BE2C (cell line): ENCODE measurements at regions not wholly inside any gene's neighbourhood (a gene's known extent, or its start where the extent isn't known, plus 50 kb on each side); places are given as distances from the start of the nearest gene placed in this dataset.

Experiments
- DNase-seq: peaks from one replicate; pipeline ENCODE4 v3.0.0-alpha.2; 2020
- H3K27me3 ChIP-seq: fragments of 250-450 bp; sonication (Bioruptor Pico); 2 replicates; pipeline ENCODE4 v1.5.1; 2020; ENCODE audit warnings: mild to moderate bottlenecking
- H3K36me3 ChIP-seq: fragments of 250-450 bp; sonication (Bioruptor Pico); 2 replicates; pipeline ENCODE4 v1.5.1; 2020; ENCODE audit warnings: mild to moderate bottlenecking
- H3K4me1 ChIP-seq: fragments of 250-450 bp; sonication (Bioruptor Pico); 2 replicates; pipeline ENCODE4 v1.5.1; 2020
- H3K4me3 ChIP-seq: 2 replicates; pipeline ENCODE4 v1.5.1; 2011; ENCODE audit warnings: low read depth, low read length
- H3K9me3 ChIP-seq: fragments of 250-450 bp; sonication (Bioruptor Pico); 2 replicates; pipeline ENCODE4 v1.5.1; 2020
- TF ChIP-seq, protein P1 (sequence below): IDR thresholded peaks from 2 replicates; pipeline ENCODE4 v1.5.1; 2012; ENCODE audit warnings: mild to moderate bottlenecking, low read depth, low read length

DNA sequence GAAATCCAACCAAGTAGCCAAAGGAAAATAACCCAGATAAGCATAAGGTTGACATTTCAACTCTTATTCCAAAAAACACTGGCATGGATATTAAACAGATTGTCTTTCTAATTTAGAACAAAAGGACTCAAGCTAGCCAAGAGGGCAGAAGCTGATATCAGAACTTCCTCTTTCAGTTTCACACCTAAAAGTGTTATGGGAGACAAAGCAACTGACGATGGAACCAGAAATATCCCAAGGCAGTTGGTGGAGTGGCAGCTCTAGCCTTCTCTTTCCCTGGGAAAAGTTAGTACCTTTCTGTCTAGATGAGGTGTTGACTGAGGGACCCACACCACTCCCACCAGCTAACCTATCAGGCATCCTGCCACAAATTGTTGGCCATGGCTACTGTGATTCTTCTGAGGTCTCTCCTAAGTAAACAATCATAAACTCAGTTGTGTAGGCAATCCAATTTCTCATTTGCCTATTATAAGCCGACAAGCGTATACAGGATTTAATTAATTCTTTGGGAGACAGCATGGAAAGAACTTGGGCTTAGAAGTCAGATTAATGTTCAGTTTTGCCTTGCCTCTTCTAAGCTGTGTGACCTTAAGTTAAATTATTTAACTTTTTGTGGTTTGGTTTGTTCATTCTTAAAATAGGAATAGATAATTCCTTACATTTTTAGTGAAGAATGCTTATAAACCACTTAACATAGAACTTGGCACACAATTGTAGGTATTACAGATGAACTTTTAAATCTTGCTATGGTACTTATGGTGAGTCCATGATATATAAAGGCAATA lies 110.9 kb upstream of the ADAMTSL1 start:
- H3K9me3 ChIP-seq = no peaks in the 10 kb centered on the region
- no peak for DNase-seq
- no peaks in the 10 kb centered on the region for H3K4me1 ChIP-seq
- no peaks in the 10 kb centered on the region for H3K36me3 ChIP-seq
- no peaks in the 10 kb centered on the region for H3K27me3 ChIP-seq
- TF ChIP-seq, protein P1, sequence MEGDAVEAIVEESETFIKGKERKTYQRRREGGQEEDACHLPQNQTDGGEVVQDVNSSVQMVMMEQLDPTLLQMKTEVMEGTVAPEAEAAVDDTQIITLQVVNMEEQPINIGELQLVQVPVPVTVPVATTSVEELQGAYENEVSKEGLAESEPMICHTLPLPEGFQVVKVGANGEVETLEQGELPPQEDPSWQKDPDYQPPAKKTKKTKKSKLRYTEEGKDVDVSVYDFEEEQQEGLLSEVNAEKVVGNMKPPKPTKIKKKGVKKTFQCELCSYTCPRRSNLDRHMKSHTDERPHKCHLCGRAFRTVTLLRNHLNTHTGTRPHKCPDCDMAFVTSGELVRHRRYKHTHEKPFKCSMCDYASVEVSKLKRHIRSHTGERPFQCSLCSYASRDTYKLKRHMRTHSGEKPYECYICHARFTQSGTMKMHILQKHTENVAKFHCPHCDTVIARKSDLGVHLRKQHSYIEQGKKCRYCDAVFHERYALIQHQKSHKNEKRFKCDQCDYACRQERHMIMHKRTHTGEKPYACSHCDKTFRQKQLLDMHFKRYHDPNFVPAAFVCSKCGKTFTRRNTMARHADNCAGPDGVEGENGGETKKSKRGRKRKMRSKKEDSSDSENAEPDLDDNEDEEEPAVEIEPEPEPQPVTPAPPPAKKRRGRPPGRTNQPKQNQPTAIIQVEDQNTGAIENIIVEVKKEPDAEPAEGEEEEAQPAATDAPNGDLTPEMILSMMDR = no peak
- no peak overlapping the region for H3K4me3 ChIP-seq

DNA sequence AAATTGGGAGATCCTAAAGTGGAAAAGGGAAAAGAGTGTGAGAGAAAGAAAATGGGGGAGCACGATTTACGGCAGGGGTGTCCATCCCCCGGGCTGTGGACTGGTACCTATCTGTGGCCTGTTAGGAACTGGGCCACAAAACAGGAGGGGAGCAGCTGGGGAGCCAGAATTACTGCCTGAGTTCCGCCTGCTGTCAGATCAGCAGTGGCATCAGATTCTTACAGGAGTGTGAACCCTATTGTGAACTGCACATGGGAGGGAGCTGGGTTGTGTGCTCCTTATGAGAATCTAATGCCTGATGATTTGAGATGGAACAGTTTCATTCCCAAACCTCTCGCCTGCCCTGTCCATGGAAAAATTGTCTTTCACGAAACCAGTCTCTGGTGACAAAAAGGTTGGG lies 108.3 kb upstream of the ADAMTSL1 start:
- H3K27me3 ChIP-seq = no peaks in the 10 kb centered on the region
- H3K4me1 ChIP-seq = no peaks in the 10 kb centered on the region
- H3K4me3 ChIP-seq = no peak overlapping the region
- no peaks in the 10 kb centered on the region for H3K9me3 ChIP-seq
- DNase-seq = no peak
- TF ChIP-seq, protein P1 = no peak
- H3K36me3 ChIP-seq = no peaks in the 10 kb centered on the region

DNA sequence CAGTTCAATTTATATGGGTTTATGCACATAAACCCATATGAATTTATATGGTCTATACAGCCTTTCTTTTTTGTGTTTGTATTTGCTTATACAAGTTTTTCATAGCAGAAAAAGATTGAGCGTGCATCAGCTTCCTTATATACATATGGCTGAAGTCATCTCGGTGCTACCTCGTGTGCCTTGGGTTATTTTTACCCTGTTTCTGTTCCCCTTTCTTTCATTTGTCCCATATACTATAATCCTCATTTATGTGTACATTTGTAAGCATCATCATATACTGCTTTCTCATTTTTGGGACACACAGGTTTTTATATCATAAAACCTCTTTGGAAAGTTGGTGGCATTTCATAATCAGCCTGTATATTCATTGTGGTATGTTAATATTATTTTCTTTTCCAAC lies 107.8 kb upstream of the ADAMTSL1 start:
- H3K4me3 ChIP-seq = no peak overlapping the region
- no peak for DNase-seq
- H3K4me1 ChIP-seq = no peaks in the 10 kb centered on the region
- no peaks in the 10 kb centered on the region for H3K27me3 ChIP-seq
- no peaks in the 10 kb centered on the region for H3K36me3 ChIP-seq
- H3K9me3 ChIP-seq = no peaks in the 10 kb centered on the region
- TF ChIP-seq, protein P1 = no peak

DNA sequence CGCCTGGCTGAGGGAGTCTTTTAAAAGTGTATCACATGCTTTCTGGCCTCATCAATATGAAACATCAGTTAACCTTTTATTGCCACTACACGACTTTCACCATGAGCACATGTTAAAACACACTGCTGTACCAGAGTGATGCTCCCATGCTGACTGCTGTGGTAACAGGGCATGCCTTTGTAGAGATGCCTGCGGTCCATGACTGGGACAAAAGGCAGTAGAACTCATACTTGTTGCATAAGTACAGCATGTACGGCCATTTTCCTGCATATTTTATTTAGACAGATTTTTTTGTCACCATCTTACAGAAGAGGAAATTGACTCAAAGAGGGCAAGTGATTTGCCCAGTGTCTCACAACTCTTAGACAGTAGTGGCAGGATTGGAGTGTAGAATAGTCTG lies 105.7 kb upstream of the ADAMTSL1 start:
- Histone ChIP-seq H3K36me3 (no peaks in the 10 kb centered on the region), H3K4me3 (no peak overlapping the region), H3K4me1 (no peaks in the 10 kb centered on the region), H3K9me3 (no peaks in the 10 kb centered on the region), H3K27me3 (no peaks in the 10 kb centered on the region)
- DNase-seq = no peak
- TF ChIP-seq, protein P1 = no peak

DNA sequence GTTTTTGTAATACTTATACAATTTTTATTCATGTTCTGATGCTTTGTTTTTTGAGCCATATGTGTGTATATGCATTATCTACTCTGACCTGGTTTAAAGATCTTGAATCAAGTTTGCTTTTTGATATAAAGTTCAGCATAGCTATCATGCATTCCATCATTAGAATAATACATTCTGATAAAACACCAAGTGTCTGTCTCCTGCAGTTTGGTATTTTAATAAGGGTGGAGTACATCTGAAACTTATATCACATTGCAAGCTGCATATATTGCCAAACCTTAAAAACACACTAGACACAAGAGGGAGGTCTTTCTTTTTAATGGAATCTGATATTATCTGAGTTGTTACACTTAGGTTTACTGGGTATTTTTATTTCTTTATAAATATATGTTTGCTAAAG lies 102.8 kb upstream of the ADAMTSL1 start:
- no peak for DNase-seq
- H3K4me1 ChIP-seq = no peaks in the 10 kb centered on the region
- no peak overlapping the region for H3K4me3 ChIP-seq
- H3K9me3 ChIP-seq = no peaks in the 10 kb centered on the region
- no peaks in the 10 kb centered on the region for H3K27me3 ChIP-seq
- TF ChIP-seq, protein P1 = no peak
- H3K36me3 ChIP-seq = no peaks in the 10 kb centered on the region

DNA sequence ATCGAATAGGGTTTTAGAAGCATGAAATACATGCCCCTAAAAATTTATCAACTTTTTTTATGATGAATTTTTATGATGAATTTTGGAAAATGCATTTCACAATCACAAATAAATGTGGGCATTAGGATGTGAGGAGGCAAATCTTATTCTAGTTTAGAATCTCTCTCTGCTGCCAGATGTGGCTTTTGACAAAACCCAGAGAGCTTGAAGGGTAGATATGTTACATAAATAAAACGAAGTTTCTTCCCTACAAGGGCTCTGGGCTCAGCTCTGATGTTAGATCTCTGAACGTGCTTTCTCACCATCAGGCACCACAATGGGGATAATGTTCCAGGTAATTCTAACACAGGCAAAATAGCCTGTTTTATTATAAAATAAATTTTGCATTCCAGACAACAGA lies 102.3 kb upstream of the ADAMTSL1 start:
- Histone ChIP-seq H3K36me3 (no peaks in the 10 kb centered on the region), H3K4me1 (no peaks in the 10 kb centered on the region), H3K4me3 (no peak overlapping the region), H3K27me3 (no peaks in the 10 kb centered on the region), H3K9me3 (no peaks in the 10 kb centered on the region)
- no peak for DNase-seq
- TF ChIP-seq, protein P1 = no peak
